HG03571 (cell line): ENCODE measurements at regions not wholly inside any gene's neighbourhood (a gene's known extent, or its start where the extent isn't known, plus 50 kb on each side); places are given as distances from the start of the nearest gene placed in this dataset.

ENCODE experiments used
- ATAC-seq: cut with Tn5 transposase; IDR thresholded peaks from one replicate; pipeline ENCODE4 v1.9.1; 2021; ENCODE audit not compliant: unreplicated experiment

DNA sequence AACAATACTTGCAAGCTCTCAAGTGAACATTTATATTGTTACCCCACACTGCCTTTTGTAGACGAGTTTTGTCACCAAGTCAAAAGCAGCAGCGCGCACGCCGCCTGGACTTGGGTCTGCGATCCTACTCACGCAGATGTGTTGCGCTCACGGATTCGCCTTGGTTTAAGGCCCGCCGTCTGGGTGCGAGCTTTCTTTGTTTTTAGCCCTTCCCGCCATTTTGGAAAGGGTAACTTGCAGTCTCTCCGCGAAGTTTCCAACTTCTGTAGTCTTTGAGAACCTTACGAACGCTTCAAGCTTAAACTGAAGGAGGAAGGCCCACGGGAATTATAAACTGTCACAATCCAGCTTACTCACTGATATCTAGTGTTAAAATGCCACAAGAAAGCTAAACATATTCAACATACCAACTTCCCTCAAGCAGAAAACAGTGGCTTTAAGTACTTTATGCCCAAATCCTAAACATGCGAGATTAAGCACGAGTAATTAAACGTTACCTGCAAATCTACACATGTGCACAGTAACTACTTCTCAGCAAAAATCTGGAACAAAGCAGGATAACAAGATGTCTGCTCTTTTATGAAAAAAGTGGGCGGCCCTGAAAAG is 80.4 kb upstream of the BTN3A2 start:
- ATAC-seq = no peak

DNA sequence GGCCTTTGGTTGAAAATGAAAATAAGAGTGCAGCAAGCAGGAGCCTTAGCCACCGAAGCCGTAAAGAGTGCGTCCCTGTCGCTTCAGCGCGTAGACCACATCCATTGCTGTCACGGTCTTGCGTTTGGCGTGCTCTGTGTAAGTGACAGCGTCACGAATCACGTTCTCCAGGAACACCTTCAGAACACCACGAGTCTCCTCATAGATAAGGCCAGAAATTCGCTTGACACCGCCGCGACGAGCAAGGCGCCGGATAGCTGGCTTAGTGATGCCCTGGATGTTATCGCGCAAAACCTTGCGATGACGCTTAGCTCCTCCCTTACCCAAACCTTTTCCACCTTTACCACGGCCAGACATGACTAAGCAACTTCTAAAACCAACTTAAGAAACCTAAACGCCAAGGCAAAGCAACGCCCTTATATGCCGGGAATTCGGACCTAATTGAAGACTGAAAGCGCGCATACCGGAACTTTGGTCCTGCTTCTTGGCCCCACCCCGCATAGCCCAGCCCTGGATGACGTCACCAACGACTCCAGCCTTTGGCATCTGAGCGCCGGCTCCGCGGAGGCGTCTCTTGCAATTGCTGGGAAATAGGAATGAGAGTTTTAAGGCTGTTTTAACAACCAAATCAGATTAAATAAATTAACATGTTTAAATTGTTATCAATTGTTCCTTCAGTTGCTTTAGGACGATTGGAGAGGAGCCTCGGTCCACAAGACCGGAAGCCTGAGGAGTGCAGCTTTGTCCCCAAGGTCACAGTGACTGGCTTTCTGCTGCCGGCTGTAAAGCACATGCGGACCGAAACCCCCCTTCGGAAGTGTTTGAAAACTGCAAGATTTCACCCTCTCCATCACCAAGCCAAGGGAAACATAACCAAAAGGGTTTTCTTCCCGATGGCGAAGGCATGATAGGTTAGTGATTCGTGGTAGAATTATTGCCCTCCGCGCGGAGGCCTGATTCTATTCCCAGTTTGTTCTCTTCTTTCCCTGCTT is 79.6 kb upstream of the BTN3A2 start:
- ATAC-seq = peak; percentile 62

DNA sequence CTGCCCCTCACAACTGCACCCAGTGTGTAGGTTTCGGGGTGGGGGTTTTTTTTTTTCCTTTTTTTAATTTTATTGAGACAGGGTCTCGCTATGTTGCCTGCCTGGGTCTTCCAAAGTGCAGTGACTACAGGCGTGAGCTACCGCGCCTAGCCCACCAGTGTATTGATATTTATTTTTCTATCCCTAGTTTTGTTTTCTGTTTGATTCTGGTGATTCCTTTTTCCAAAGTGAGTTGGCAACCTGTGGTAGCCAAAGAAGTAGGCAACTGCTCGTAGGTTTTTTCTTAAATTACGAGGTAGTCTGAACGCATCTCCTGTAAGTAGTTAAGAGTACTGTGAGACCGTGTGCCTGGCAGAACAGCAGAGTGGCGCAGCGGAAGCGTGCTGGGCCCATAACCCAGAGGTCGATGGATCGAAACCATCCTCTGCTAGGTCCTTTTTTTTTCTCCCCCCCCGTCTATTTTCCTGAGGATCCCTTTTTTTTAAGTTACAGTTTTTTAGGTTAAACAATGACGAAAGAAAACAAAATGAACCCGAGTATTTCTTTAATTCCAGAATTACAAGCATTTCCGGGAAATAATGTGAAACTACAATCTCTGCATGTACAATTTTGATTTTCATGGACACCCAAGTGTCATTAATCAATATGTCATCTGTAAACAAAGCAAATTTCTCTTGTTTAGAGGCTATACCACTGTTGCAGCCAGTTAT is 78.7 kb upstream of the BTN3A2 start:
- ATAC-seq = no peak

DNA sequence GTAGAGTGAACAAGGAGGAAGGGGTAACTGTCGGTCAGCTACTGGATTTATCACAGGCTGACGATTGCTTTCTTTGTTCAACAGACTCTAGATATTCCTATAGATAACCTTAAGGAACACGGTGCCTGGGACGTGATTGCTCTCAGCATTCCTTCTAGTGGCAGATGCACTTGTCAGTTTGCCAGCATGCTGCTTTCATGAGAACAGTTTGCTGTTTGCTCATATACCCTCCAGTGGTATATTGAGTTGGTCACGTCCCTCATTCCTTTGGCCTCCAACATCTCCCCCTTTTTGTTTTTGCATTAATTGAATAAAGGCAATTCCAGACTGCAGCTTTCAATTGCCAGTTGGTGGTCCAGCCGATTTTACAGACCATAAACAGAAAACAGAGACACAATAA is 76.8 kb upstream of the BTN3A2 start:
- ATAC-seq = no peak

DNA sequence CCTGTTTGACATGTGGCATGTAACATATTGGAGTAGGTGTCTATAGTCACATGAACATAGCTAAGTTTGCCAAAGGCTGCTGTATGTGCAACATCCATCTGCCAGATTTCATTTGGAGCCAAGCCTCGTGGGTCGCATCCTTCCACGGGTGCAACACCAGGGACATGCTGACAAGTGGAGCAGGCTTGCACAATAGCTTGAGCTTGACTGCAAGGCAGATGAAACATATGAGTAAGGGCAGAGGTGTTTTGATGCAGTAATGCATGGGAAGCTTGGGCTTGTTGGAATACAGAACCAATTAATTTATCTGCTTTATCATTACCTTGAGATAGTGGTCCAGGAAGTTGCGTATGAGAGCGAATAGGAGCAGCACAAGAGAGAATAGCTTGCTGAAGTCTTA is 74.1 kb upstream of the BTN3A2 start:
- ATAC-seq = no peak

DNA sequence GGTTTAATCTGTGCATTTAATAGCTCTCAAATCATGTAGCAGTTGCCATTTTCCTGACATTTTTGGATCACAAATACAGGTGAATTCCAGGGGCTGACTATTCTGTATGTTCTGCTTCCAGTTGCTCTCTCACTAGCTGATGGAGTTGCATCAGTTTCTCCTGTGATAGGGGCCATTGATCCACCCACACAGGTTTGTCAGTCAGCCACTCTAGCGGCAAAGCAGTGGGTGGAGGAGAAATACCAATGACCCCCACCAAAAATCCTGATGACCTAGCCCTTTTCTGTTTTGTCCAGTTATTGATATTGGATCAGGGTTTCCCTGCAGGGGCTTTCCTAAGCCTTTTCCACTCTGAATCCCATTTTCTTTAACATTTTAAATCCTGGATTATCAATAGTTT is 72.3 kb upstream of the BTN3A2 start:
- no peak for ATAC-seq

DNA sequence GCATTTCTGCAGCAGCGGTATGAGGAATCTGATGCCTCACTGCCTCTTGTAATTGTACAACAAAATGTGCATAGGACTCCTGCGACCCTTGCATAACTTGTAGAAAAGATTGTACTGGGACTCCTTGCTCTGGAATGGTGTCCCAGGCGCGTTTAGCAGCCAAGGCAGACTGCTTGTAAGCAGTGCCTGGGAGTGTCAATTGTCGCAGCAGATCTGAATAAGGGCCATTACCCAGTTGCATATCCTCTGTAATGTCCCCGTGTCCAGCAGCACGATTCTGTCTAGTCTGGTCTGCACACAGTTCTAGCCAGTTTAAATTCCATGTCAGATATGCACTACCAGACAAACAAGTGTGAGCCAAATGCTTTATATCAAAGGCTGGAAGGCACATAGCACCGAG is 70.7 kb upstream of the BTN3A2 start:
- ATAC-seq = no peak

DNA sequence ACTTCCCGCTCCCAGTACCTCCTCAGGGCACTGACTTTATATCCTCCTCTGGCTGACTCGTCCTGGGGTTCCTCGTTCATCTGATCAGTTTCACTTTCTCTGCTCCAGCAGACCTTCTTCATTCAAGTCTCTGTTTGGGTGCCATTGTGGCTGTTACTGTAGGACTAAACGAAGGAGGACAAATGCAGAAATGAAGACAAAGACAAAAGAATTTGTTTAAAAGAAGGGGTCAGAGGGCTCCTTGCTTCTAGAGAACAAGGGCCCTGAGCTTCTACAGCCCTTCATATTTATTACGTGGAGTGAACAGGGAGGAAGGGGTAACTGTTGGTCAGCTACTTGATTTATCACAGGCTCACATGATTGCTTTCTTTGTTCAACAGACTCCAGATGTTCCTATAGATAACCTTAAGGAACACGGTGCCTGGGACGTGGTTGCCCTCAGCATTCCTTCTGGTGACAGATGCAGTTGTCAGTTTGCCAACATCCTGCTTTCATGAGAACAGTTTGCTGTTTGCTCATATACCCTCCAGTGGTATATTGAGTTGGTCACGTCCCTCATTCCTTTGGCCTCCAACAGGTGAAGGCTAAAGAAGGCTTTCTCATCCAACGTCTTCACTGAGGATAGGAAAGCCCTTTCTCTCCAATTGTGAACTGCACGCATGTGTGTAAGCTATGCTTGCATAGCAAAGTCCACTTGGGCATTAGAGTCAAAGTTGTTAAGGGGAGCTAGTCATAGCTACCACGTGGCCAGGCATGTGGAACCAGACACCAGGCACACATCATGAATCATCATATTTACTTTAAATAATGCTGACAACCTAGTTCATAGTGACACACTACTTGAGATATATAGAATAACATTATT is 69.1 kb upstream of the BTN3A2 start:
- ATAC-seq = no peak

DNA sequence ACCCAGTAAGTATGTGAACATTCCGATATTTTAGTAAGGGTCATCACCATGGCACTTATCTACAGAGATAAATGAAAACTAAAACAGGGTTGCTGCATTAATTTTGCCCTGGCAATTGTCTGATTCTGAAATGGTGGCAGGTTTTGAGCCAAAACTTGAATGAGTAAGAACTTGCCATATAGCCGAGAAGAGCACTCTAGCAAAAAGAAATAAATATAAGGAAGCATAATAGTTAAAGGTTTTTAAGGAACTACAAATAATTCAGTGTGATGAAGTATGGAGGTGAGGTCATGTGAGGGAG is 68.5 kb upstream of the BTN3A2 start:
- ATAC-seq = no peak

DNA sequence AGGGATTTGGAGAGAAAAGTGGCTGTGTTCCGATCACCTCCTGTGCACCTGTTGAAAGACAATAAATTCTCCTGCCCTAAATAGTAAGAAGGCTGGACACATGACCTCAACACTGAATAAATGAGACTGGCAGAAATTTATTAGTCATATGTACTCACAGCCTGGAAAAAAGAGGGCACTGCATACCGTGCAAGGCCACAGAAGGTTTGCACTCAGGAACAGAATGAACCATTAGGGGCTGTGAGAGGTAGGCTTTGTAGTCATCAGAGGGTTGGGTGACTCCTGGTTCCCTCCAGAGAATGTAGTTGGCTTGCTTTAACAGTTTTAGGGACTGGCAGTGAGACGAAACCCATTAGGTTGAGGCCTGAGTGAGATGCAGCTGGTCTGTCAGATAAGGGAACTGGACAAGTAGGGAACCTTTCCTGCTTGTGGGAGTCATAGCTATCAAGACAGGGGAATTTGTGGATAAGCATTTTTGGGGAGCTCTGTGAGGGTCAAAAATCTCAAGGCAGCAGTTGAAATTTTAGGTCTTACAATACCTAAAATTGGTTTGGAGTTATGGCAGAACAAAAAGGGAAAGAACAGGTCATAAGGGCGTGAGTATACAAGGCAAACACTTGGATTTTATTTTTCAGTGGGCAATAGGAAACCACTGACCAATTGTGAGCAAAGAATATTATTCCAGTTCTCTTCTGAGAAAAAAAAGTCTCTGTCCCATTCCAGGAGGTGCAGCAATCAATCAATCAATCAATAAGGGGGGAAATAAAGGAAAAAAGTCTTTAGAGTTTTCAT is 67.9 kb upstream of the BTN3A2 start:
- ATAC-seq = no peak

DNA sequence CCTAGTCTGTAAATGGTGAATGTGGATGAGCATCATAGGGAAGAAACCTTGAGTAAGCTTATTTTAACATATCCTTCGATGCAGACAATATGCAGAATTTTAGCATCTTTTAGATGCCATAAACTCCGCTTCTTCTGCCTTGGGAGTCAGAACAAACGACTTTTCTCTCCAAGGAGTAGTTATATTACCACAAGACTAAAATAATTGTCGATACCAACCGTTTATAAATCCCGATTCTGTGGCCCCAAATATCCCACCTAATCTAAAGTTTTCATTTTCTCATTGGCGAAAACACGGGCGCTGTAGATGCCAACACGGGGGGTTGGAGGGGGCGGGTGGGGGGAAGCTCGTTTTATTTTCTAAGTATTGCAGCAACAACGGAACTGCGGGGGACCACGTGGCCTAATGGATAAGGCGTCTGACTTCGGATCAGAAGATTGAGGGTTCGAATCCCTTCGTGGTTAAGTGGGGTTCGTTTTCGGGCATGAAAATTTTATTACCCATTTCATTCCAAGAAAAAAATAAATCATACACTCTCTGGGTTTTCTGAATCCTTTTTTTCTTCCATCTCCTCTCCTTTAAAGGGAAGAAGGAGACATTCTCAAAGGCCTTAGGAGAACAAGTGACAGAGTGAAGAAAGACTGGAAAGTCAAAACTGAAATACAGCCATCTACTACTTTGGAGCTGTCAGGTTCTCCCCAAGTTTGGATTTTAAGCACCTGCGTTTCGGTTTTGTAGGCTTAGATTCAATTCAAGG is 65.5 kb upstream of the BTN3A2 start:
- ATAC-seq = no peak

DNA sequence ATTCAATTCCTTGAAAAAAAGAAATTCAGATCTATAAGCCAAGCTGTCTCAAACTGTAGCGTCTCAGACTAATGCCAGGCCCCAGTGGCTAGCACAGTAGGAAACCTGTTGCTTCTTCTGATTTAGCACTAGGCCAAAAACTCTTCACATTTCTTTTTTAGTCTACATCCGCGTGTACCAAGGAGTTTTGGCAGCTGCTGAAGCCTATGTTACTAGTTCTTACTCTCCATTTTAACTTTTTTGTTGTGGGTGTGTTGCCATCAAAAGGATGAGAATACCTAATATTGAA is 65.0 kb upstream of the BTN3A2 start:
- ATAC-seq = no peak

DNA sequence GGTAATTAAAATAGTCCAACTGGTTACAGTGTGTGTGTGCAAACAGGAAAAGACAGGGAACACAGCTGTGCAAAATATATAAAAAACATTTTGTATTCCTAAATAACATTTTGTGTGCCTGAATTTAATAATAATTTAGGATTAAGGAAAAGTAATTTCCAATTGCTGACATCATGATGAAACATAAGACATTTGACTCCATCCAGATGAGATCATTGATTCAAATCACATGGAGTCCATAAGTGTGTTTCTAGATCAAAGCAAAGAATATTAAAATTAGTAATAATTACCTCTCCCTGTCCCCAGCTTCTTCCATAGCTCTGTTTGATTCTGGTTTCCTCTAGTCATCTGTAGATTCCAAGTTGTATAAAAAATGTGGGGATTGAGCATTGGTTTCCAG is 64.6 kb upstream of the BTN3A2 start:
- no peak for ATAC-seq

DNA sequence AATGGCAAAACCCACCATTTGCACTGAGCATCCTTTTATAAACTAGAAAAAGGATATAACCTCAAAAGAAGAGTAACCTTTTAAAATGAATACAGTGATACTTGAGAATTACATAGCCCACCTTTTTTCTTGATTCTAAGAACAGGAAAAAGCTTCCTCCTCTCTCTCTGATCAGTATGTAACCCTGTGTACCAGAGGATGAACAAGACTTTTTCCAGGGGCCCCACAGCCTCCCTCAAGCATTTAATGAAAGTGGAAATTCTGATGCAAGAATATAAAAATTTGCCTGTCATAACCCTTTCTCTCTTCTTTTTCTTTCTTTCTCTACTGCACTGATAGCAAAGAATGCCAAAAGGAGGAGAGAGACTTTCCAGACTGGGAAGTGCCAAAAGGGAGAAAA is 64.2 kb upstream of the BTN3A2 start:
- no peak for ATAC-seq

DNA sequence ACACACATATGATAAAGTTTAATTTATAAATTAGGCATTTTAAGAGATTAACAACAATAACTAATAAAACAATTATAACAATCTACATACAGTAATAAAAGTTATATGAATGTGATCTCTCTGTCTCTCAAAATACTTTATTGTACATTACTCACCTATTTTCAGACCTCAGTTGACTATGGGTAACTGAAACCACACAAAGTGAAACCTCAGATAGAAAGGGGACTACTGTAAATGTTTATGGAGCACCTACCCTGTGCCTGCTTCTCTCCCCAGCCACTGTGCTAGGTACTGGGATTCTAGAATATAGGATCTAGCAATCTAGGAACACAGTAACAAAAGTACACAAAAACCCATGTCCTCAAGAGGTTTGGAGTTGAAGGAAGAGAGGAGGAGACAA is 63.4 kb upstream of the BTN3A2 start:
- ATAC-seq = no peak

DNA sequence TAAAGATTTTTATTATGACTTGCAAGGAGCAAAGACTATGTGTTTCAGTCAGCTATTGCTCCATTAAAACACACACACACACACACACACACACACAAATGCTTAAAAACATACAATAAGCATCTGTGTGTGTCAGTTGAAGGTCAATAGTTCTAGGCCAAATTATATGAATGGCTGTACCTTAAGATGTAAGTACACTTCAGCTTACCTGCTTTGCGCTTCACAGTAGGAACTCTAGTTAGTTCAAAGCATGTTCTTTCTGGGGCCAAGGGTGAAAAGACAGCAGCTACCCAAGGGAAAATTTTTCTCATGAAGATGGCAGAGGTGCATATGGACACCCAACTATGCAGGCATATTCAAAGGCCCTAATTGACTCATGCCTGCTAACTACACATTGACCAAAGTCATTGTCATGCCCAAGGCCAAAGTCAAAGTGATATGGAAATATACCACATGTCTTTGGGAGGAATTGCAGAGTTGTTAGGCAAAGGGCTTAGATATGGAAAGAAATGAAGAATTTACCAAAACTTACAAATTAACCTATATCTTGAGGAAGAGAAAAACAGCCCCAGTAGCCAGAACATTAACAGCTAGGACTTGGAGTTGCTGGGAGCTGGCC is 61.9 kb upstream of the BTN3A2 start:
- ATAC-seq = no peak

DNA sequence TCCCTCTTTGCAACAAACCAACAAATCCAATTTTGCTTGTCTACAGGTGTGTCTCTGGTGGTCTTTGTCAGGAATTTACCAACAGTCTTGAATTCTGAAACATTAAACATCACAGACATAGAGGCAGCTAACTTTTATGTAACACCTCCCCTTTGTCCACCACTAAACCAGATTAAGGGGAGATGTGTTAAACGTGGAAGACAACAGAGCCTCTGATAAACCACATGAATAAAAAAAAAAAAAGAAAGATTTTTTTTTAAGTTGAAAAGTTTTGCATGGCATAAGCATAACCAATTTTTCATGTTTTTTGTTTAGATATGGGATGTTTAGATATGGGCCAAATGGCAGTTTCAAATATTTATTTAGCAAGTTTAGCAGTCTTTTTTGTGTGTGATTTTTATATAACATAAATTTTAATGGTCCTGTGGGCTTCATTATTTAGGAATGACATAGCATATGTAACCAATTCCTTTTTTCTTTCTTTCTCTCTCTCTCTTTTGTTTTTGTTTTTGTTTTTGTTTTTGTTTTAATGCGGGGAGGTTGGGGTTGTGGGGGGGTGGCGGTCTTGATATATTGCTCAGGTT is 60.7 kb upstream of the BTN3A2 start:
- ATAC-seq = no peak

DNA sequence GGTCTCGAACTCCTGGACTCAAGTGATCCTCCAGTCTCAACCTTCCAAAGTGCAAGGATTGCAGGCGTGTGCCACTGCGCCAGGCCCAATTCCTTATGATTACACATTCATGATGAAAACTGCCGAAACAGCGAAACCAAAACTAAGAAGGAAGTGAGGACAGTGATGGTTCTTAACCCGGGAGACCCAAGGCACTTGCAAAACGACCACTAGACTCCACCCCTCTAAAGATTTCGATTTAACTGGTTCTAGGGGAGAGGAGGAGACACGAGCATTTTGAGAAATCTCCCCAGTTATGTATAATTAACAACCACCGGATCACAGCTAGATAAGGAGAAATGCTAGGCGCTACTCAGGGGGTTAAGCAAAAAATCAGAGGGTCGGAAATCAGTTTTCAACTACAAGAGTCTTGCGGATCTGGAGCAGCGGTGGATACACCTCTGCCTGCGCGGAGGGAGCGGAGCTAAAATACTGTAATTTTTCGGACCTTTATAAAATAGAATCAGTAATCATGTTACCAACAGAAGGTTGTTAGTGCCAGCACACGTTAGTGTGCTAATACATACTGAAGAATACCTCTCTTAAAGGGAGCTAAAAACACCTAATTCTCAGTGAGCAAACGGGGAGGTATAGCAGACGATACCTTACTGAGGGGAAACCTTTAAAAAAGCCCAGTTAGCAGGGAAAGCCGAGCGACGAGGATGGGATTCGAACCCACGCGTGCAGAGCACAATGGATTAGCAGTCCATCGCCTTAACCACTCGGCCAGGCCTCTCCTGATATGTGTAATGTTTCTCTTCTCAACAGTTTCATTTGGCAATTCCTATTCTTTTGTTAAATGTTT is 60.0 kb upstream of the BTN3A2 start:
- ATAC-seq = no peak
